ENCODE measurements at regions not wholly inside any gene's neighbourhood (a gene's known extent, or its start where the extent isn't known, plus 50 kb on each side); places are given as distances from the start of the nearest gene placed in this dataset.
"Not testable (repeated sequence)": the region's sequence is repeated elsewhere in the genome, so short reads cannot be mapped to it uniquely, and the experiment has no call there.

DNA sequence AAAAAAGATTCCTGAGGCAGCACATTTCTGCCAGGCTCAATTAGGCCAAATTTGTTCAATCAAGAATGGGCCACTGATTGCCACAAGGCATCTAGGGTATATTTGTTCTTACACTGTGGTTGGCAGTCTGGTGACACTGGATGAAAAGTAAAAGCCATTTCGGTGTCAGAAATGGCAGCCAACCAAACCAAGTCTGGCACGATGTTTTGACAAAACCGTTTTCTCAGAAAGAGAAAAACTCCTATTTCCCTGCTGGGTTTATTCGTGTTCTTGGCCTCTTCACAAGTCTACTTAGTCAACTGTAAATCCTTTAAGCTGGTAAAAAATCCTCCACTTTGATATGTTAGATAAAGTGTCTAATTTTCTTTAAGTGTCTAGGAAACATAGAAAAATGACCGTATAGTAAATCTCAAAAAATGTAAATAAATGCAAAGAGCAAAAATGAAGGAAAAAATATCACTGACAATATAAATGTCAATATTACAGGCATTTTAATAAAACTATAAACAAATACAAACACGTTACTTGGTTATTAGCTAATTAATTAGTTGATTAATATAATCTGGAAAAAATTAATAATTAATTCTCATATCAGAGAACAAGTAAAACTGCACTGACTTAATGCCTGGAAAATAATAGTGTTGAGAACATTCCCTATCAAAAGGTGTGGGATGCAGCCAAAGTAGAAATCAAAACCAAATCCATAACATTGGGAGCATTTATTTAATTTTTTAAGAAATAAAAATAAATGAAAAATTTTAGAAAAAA lies 182.0 kb upstream of the ZNF804A start:
- H3K4me3 ChIP-seq (ENCODE audit: low read depth, low read length), result no peak overlapping the region
- no peak for DNase-seq (ENCODE audit: low read depth)
- TF ChIP-seq, protein P1, sequence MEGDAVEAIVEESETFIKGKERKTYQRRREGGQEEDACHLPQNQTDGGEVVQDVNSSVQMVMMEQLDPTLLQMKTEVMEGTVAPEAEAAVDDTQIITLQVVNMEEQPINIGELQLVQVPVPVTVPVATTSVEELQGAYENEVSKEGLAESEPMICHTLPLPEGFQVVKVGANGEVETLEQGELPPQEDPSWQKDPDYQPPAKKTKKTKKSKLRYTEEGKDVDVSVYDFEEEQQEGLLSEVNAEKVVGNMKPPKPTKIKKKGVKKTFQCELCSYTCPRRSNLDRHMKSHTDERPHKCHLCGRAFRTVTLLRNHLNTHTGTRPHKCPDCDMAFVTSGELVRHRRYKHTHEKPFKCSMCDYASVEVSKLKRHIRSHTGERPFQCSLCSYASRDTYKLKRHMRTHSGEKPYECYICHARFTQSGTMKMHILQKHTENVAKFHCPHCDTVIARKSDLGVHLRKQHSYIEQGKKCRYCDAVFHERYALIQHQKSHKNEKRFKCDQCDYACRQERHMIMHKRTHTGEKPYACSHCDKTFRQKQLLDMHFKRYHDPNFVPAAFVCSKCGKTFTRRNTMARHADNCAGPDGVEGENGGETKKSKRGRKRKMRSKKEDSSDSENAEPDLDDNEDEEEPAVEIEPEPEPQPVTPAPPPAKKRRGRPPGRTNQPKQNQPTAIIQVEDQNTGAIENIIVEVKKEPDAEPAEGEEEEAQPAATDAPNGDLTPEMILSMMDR (IDR thresholded peaks at IDR 0.05; ENCODE audit: low read depth, low read length, missing control alignments), result no peak

DNA sequence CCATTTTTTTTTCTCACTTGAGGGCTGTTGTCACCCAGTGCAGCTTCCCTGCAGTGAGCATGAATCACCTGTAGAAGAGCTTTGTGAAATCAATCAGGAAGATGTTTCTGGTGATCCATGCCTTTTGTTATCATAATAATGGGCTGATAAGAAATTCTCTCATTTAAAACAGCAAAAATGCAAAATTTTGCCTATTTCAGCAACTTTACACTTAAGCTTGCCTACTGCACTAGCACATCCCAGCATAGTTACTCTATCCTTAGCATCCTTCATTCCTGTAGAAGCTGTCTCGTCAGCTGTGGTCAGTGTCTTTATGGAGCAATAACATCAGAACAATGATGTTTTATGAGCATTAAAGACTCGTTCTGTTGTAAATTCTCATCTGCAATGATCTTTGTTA lies 178.6 kb upstream of the ZNF804A start:
- no peak overlapping the region for H3K4me3 ChIP-seq (ENCODE audit: low read depth, low read length)
- TF ChIP-seq, protein P1 (IDR thresholded peaks at IDR 0.05; ENCODE audit: low read depth, low read length, missing control alignments), result no peak
- no peak for DNase-seq (ENCODE audit: low read depth)

DNA sequence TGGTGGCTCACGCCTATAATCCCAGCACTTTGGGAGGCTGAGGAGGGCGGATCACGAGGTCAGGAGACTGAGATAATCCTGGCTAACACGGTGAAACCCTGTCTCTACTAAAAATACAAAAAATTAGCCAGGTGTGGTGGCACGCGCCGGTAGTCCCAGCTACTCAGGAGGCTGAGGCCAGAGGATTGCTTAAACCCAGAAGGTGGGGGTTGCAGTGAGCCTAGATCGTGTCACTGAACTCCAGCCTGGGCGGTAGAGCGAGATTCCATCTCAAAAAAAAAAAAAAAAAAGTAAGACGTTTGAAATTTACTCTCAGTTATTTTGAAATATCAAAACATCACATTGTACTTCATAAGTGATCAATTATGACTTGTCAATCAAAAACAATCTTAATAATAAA lies 176.9 kb upstream of the ZNF804A start:
- not testable (repeated sequence) for DNase-seq (ENCODE audit: low read depth); H3K4me3 ChIP-seq (ENCODE audit: low read depth, low read length)

DNA sequence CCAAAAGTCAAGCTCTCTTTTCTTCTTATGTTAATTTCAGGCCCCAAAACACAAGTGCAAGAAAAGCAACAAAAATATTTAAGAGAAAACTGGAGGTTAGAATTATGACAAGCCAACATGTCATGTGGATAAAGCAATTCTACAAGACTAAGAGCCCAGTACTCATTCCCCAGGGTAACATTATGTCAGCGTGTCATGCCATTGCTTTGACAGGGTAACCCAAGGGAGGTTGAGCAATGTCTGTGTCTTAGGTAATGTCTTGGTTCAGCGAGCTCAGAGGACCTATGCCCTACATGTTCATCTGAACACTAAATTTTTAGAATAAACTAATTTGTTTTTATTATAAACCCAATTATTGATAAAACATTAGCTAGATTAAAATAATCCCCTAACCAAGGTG lies 173.2 kb upstream of the ZNF804A start:
- no peak for DNase-seq (ENCODE audit: low read depth)
- TF ChIP-seq, protein P1 (IDR thresholded peaks at IDR 0.05; ENCODE audit: low read depth, low read length, missing control alignments), result no peak
- H3K4me3 ChIP-seq (ENCODE audit: low read depth, low read length), result no peak overlapping the region

DNA sequence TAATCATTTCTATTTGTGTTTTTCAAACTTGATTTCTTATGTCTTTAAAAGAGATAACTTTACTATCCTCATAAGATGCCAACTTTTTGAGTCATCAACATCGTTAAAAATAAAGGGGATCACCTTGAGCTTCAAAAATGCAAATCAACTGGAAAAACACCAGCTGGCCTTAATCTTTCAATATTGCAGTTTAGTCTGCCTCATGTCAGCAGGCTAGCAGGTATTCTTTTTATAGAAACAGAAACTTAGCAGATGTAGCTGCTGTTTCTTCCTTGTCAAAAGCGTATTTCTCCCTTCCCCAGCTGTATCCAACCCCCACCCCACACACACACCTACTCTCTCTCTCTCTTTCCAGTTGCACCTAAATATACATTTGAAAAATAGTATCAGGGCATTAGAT lies 154.1 kb upstream of the ZNF804A start:
- peak; percentile 72 for DNase-seq (ENCODE audit: low read depth)
- H3K4me3 ChIP-seq (ENCODE audit: low read depth, low read length), result no peak overlapping the region
- TF ChIP-seq, protein P1 (IDR thresholded peaks at IDR 0.05; ENCODE audit: low read depth, low read length, missing control alignments), result no peak

DNA sequence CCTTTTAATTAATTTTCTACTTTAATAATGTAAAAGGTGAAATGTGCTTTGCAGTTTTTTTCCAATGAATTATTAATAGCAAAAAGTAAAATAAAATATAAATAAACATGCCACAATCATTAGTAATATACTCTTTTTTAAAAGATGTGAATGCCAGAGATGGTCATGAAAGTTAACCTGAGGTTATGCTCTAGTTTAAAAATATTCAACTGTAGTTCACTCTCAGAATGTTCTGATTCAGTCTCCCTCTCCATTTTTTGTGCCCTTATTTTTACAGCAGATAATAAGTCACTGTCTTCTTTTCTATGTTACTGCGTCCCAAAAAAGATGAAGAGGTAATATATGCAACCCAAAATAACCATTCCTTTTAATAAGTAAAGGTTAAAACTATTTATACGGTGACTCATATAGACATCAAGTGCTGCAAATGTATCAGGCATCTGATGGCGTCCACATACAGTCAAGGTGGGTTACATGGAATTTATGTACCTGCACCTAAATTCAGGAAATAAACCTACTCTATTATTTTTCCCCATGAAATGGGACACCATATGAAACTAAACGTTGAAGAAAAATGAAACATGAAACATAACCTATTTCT lies 153.6 kb upstream of the ZNF804A start:
- TF ChIP-seq, protein P1 (IDR thresholded peaks at IDR 0.05; ENCODE audit: low read depth, low read length, missing control alignments), result no peak
- no peak for DNase-seq (ENCODE audit: low read depth)
- H3K4me3 ChIP-seq (ENCODE audit: low read depth, low read length), result no peak overlapping the region

DNA sequence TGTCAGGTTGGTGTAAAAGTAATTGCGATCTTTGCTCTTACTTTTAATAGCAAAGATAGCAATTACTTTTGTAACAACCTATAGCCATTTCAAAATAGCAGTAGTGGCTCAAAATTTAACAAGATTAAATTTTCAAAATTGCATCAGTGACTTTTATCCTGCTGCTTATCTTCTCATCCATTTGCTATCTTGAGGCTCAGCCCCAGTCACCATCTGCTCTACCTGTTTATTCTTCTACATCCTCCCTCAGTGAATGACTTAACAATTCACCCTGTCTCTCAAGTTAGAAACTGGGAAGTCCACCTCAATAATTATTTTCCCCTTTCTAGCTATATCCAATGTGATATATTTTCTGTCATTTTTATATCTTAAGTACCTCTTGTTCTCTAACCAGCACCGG lies 148.6 kb upstream of the ZNF804A start:
- H3K4me3 ChIP-seq (ENCODE audit: low read depth, low read length), result no peak overlapping the region

More for the DNA sequence above, 148.6 kb upstream of the ZNF804A start:
- TF ChIP-seq, protein P1 (IDR thresholded peaks at IDR 0.05; ENCODE audit: low read depth, low read length, missing control alignments), result no peak
- DNase-seq (ENCODE audit: low read depth), result no peak
